ENCODE measurements at regions not wholly inside any gene's neighbourhood (a gene's known extent, or its start where the extent isn't known, plus 50 kb on each side); places are given as distances from the start of the nearest gene placed in this dataset.

- DNase-seq, result no peak
These were observed 225.4 kb upstream of the ID2 start for GRCh38 chr2:8456151-8457091.

GRCh38 chr2:8457092-8457481 lies 224.8 kb upstream of the ID2 start:
- no peak for DNase-seq

- DNase-seq, result no peak
These were observed 224.0 kb upstream of the ID2 start for GRCh38 chr2:8457699-8458502.

GRCh38 chr2:8458503-8459459 lies 223.1 kb upstream of the ID2 start:
- DNase-seq, result no peak

- no peak for DNase-seq
These were observed 222.4 kb upstream of the ID2 start for GRCh38 chr2:8459474-8459873.

- DNase-seq, result no peak
These were observed 220.5 kb upstream of the ID2 start for GRCh38 chr2:8461341-8461740.

DNA sequence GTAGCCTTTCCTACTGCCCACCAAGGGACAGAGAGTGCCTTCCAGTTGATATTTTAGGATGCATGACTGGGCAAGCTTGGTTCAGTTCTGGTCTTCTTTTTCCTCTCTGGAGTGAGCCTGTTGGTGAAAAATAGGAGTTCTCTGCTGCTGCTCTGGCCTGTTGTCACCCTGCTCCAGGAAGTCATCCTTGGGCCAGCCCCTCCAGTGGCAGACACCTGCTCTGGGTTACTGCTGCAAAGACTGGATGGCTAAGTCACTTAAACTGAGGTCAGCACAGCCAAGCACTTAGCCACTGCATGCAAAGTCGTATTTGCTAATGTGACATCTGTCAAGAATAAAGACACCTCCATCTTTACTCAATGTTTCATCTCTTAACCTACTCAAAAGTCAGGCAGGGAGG lies 219.6 kb upstream of the ID2 start:
- no peak for DNase-seq

GRCh38 chr2:8462899-8463648 lies 218.8 kb upstream of the ID2 start:
- no peak for DNase-seq

DNA sequence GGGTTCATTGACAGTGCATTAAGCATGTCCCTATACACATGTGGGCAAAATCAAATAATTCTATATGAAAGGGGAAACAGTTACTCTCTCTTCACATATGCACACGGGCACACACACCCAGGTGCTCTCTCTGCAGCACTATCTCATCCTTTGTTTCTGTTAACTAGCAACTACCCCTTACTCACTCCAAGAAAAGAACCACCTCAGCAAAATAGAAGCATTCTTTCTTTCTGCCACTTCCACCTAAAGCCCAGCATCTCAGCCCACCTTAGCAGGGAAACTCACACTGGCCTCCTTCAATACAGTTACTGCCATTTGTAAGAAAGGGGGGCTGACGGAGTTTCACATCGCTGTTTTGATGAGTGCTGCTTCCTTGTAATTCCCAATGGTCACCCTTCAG lies 216.3 kb upstream of the ID2 start:
- no peak for DNase-seq

DNA sequence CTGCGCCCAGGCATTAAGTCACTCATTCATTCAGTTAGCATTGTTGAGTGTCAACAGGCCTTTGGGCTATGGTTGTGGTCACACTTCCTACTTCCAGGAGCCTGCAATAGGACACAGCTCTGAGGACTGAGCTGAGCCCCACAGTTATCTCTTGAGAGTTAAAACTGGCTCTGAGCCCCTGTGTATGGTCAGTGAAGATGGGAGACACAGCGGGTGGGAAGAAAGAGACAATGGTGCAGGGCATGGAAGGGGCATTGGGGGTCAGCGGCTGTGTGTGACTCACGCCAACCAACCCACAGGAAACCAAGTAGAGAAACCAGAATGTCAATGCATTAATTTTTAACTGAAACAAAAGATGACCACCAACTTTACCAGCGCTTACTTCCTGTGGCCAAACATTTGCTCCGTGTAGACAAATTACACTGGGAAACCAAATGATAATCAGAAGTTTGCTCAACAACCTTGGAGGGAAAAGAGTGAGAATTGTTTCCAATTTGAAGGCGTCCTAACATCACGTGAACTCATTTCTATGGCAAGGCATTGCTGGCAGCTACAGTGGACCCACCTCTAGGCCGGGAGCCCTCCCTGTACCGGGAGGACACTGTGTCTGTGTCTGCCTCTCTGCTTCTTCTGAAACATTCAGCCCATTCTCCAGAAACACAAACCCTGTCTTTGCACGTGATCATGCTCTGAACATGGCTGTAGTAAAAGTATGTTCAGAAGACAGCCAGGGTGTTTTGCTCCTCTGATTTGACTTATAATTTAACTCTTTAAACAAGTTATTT lies 212.0 kb upstream of the ID2 start:
- DNase-seq, result no peak

- DNase-seq, result no peak
These were observed 209.1 kb upstream of the ID2 start for GRCh38 chr2:8472545-8473323.

DNA sequence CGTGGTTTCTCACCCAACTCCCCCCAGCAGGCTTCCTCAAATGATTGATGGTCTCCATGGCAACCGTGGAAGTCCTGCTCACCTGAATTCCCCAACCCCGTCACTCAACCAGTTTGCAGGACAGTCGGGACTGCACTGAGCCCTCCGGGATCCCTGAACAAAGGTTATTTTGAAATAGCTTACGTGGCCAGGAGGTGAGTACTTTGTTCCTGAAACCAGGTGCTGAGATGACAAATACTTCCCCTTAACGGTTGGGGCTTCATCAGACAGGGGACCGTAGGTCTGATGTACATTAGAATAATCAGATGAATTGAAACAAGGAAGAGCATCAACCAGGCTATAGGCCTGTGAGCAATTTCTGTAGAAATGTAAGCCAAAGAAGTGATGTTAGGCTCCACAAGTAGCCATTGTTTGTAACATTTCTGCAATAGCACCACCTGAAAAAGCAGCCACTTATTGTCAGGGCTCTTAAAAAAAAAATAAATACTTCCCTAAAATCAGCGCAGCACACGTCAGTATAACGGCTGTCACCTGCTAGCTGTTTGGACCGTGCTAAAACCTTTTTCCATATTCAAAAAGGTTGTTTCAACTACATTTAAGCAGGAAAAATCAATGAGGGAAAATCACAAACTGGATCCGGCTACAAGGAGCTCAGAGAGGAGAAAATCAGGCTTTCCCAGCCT lies 206.4 kb upstream of the ID2 start:
- no peak for DNase-seq

- DNase-seq, result no peak
These were observed 204.0 kb upstream of the ID2 start for GRCh38 chr2:8477552-8478470.

DNA sequence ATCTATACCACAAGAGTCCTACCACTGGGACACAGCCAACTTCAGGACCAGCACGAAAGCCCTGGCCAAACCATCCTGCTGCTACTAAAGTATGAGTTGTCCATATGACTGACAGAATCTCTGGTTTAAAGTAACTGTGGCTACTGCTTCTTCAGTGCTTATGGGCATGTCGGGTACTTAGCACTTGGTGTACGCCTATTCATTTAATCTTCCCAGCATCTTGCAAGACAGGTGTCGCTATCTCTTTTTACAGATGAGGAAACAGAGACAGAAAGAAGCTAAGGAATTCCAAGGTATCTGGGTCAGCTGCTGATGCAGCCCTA lies 203.4 kb upstream of the ID2 start:
- no peak for DNase-seq

- DNase-seq, result no peak
These were observed 202.6 kb upstream of the ID2 start for GRCh38 chr2:8479298-8479697.

DNA sequence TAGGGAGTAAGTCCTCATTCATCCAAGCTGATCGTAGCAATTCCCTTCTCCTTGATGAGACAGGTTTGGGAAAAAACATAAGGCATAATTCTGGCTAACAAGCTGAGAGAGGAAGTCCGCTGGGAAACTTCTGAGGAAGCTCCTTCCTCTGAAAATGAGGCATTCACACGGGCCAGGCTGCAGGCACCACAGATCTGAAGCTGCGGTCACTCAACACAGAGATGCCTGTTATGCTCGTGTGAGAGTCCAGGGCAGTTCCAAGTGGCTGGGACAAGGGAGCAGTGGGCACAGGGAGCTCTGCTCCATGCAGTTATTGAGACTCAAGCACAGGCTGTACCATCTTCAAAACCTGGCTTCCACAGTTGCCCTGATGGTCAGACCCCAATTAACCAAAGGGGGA lies 200.9 kb upstream of the ID2 start:
- DNase-seq, result no peak

- no peak for DNase-seq
These were observed 200.3 kb upstream of the ID2 start for GRCh38 chr2:8481463-8482009.

- no peak for DNase-seq
These were observed 199.4 kb upstream of the ID2 start for GRCh38 chr2:8482432-8482831.

Data from NCI-H187 treated with DMSO at 0.1 percent for 48 hours (cell line).